A549 (cell line): ENCODE measurements at regions not wholly inside any gene's neighbourhood (a gene's known extent, or its start where the extent isn't known, plus 50 kb on each side); places are given as distances from the start of the nearest gene placed in this dataset.

ENCODE experiments used
- ATAC-seq, 2 experiments: fragments of 200-7000 bp in 1 of 2; fragments of >200 bp in 1 of 2; cut with Nextera tagmentation in 1 of 2; cut with Tn5 transposase in 1 of 2; 3 replicates each; pipeline versions ENCODE4 v1.8.0 to v1.9.1; 2018 to 2020; ENCODE audit warnings: mild to moderate bottlenecking in 1 of 2, moderate library complexity in 1 of 2
- CTCF ChIA-PET: fragments of 300-600 bp; sonication (Branson Sonifier 250); formaldehyde crosslinking; extraction: SDS; loops from one replicate; lab custom pipeline; 2021; ENCODE audit warnings: antibody characterized with exemption, inconsistent platforms; lab: Yijun Ruan, JAX
- POLR2A ChIA-PET: fragments of 350-600 bp; formaldehyde crosslinking; extraction: SDS; loops from one replicate; lab custom pipeline; 2021; ENCODE audit warnings: antibody characterized with exemption, inconsistent platforms; lab: Yijun Ruan, JAX
- DNase-seq, 2 experiments: peaks; one replicate each; pipeline versions ENCODE4 v3.0.0 to v3.0.0-alpha.2; 2011 to 2016; ENCODE audit warnings: low read depth in 1 of 2, low spot score in 1 of 2
- FAIRE-seq: peaks from 2 replicates; lab custom pipeline; 2011; peaks lifted over from hg19 to GRCh38; lab: Jason Lieb, UNC
- H3K27ac ChIP-seq, 2 experiments: fragments of >200 bp; sonication (Bioruptor Twin); formaldehyde crosslinking; 3 replicates each; pipeline ENCODE4 v1.5.1; 2016 to 2017
- H3K4me1 ChIP-seq: fragments of >200 bp; sonication (Bioruptor Twin); formaldehyde crosslinking; 3 replicates; pipeline ENCODE4 v1.6.1; 2016
- H3K4me2 ChIP-seq: fragments of >200 bp; sonication (Bioruptor Twin); formaldehyde crosslinking; 3 replicates; pipeline ENCODE4 v1.6.1; 2016
- H3K4me3 ChIP-seq: fragments of >200 bp; sonication (Bioruptor Twin); formaldehyde crosslinking; 3 replicates; pipeline ENCODE4 v1.5.1; 2016
- H3K9me3 ChIP-seq: fragments of >200 bp; sonication (Bioruptor Twin); formaldehyde crosslinking; 3 replicates; pipeline ENCODE4 v1.6.1; 2016
- CEBPB ChIP-seq, 2 experiments: fragments of >200 bp in 1 of 2; sonication (Bioruptor Twin) in 1 of 2; formaldehyde crosslinking in 1 of 2; IDR thresholded peaks; 2 replicates each; pipeline ENCODE4 v1.6.1; 2012 to 2016
- EHF ChIP-seq: fragments of 250-450 bp; sonication (Bioruptor Pico); IDR thresholded peaks from 2 replicates; pipeline ENCODE4 v1.5.0; 2020; ENCODE audit warnings: mild to moderate bottlenecking
- JUN ChIP-seq, 2 experiments: fragments of >200 bp; sonication (Bioruptor Twin); formaldehyde crosslinking; IDR thresholded peaks; 2 replicates in 1 of 2; 3 replicates in 1 of 2; pipeline ENCODE4 v1.6.1; 2016 to 2017
- MAFK ChIP-seq: fragments of 450-650 bp; IDR thresholded peaks from 2 replicates; pipeline ENCODE4 v1.6.1; 2014; ENCODE audit not compliant: partially characterized antibody
- MAZ ChIP-seq: fragments of 150-350 bp; IDR thresholded peaks from 2 replicates; pipeline ENCODE4 v1.6.1; 2014; ENCODE audit warnings: antibody characterized with exemption, low read depth, low read length, borderline replicate concordance
- NR3C1 ChIP-seq: fragments of >200 bp; sonication (Bioruptor Twin); formaldehyde crosslinking; IDR thresholded peaks from 3 replicates; pipeline ENCODE4 v1.6.1; 2017
- POLR2A ChIP-seq: IDR thresholded peaks from 2 replicates; pipeline ENCODE4 v1.6.1; 2012; ENCODE audit warnings: mild to moderate bottlenecking, low read length
- RARB ChIP-seq: fragments of 250-450 bp; sonication (Bioruptor Pico); IDR thresholded peaks from 2 replicates; pipeline ENCODE4 v1.8.0; 2021; ENCODE audit warnings: mild to moderate bottlenecking, moderate library complexity
- RFX5 ChIP-seq: fragments of 450-650 bp; IDR thresholded peaks from 2 replicates; pipeline ENCODE4 v1.7.1; 2014; ENCODE audit warnings: antibody characterized with exemption, mild to moderate bottlenecking, moderate library complexity
- RNF2 ChIP-seq: fragments of 200-600 bp; sonication (generic); IDR thresholded peaks from 2 replicates; pipeline ENCODE4 v1.6.1; 2016; ENCODE audit warnings: low read depth, mild to moderate bottlenecking, antibody characterized with exemption, moderate library complexity, borderline replicate concordance
- ZSCAN20 ChIP-seq: fragments of 250-450 bp; sonication (Bioruptor Pico); IDR thresholded peaks from 2 replicates; pipeline ENCODE4 v1.8.0; 2022; ENCODE audit warnings: mild to moderate bottlenecking, moderate library complexity
- WGBS: methylation state at CpG from one replicate; pipeline ENCODE4 v1.1.6; 2017; ENCODE audit errors: missing lambda C conversion rate; 5-methylcytosine and 5-hydroxymethylcytosine counted together
- TF ChIP-seq, protein P1 (sequence below): IDR thresholded peaks from 2 replicates; pipeline ENCODE4 v1.6.1; 2012
- TF ChIP-seq, protein P2 (sequence below): fragments of 450-650 bp; IDR thresholded peaks from 2 replicates; pipeline ENCODE4 v1.6.1; 2014; ENCODE audit warnings: antibody characterized with exemption
- TF ChIP-seq, protein P3 (sequence below): fragments of >200 bp; sonication (Bioruptor Twin); formaldehyde crosslinking; IDR thresholded peaks from 3 replicates; pipeline ENCODE4 v1.5.1; 2016

DNA sequence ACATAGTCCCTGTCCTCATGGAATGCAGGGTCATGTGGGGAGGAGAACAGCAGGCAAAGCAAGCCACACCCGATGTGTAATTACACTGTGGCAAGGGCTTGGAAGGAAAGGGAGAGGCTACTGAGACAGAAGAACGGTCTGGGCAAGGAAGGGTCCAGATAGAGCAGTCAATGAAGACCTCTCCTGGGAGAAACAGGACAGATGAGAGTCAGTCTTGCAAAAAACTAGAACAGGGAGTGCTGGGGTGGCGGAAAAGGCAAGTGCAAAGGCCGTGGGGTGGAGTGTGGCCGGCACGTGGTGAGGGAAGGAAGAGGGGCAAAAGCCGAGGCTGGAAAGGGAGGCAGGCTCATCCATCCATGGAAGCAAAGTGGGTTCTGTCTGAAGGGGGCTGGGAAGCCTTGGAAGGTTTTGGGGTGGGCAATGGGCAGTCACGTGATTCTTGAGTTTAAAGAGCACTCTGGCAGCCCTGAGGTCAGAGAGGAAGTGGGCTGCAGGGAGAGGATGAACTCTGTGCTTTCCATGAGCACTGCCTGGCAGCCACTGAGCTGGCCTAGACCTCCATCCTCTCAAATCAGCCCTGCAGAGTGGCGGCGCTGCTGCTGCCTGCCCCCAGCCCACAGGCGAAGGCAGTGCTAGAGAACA, 182.2 kb downstream of the INHBB start:
- CTCF ChIA-PET = interaction anchor here (1.0 kb wide), 1 partner anchor 185 kb away, joined by 3 read pairs; no protein-coding TSS in a partner anchor
- ATAC-seq (no peak), FAIRE-seq (no peak), DNase-seq (no peak)
- Histone ChIP-seq H3K4me1 (peaks cover 4% of the 10 kb centered on the region; the same call in 2 of the 3 replicates), H3K27ac (no peak overlapping the region), H3K9me3 (peaks cover 7% of the 10 kb centered on the region; the same call in 2 of the 3 replicates), H3K4me2 (no peak overlapping the region), H3K4me3 (no peak overlapping the region)
- 52% methylated on average over 11 of the region's 11 CpGs for WGBS
- POLR2A ChIA-PET = no interaction called here
- TF ChIP-seq NR3C1 = no peak
- no peak for TF ChIP-seq MAZ

DNA sequence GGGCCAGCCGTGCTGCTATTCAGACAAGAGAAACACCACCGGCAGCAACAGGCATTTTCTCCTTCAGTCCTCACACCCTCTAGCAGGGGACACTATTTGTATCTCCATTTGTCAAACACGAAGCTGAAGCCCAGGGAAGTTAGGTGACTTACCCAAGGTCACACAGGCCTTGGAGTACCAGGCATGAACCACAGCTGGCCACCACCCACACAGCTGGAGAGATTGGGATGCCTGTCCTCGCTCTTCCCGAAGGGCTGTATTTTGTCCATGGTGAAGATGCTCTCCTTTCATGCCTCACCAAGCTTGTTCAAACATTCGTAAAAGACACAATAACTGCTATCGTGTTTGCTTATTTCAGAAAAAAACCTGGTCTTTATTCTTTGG, 182.7 kb downstream of the INHBB start:
- CTCF ChIA-PET = interaction anchor here (1.0 kb wide), 2 partner anchors 18 to 186 kb away, joined by 3 read pairs; no protein-coding TSS in a partner anchor
- DNase-seq = no peak
- 77% methylated on average over 7 of the region's 7 CpGs for WGBS
- POLR2A ChIA-PET = no interaction called here
- Histone ChIP-seq H3K4me1 (peaks cover 4% of the 10 kb centered on the region; the same call in 2 of the 3 replicates), H3K9me3 (peaks cover 7% of the 10 kb centered on the region; the same call in 2 of the 3 replicates), H3K4me2 (no peak overlapping the region), H3K4me3 (no peak overlapping the region), H3K27ac (no peak overlapping the region)
- TF ChIP-seq ZSCAN20 (CRISPR knock-in tag) (no peak), EHF (CRISPR knock-in tag) (no peak), CEBPB (IDR thresholded peaks at IDR 0.05) (no peak), JUN (IDR thresholded peaks at IDR 0.05) (no peak), RARB (CRISPR knock-in tag) (no peak)
- TF ChIP-seq, protein P1, sequence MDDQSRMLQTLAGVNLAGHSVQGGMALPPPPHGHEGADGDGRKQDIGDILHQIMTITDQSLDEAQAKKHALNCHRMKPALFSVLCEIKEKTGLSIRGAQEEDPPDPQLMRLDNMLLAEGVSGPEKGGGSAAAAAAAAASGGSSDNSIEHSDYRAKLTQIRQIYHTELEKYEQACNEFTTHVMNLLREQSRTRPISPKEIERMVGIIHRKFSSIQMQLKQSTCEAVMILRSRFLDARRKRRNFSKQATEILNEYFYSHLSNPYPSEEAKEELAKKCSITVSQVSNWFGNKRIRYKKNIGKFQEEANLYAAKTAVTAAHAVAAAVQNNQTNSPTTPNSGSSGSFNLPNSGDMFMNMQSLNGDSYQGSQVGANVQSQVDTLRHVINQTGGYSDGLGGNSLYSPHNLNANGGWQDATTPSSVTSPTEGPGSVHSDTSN = no peak
- TF ChIP-seq, protein P2, sequence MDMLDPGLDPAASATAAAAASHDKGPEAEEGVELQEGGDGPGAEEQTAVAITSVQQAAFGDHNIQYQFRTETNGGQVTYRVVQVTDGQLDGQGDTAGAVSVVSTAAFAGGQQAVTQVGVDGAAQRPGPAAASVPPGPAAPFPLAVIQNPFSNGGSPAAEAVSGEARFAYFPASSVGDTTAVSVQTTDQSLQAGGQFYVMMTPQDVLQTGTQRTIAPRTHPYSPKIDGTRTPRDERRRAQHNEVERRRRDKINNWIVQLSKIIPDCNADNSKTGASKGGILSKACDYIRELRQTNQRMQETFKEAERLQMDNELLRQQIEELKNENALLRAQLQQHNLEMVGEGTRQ = no peak
- no peak for ATAC-seq
- no peak for FAIRE-seq

DNA sequence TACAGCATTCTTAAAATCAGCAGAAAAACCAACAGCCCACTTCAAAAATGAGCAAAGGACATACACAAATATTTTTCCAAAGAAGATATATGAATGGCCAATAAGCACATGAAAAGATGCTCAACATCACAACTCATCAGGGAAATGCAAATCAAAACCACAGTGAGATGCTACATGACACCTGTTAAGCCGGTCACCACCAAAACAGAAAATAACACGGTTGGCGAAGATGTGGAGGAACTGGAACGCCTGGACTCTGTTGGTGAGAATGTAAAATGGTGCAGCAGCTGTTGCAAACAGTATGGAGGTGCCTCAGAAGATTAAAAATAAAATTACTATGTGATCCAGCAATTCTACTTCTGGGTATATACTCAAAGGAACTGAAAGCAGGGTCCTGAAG, 184.8 kb downstream of the INHBB start:
- no peak for ATAC-seq
- CTCF ChIA-PET = interaction anchor here (1.2 kb wide), 1 partner anchor 18 kb away, joined by 5 read pairs; no protein-coding TSS in a partner anchor
- 85% methylated on average over 4 of the region's 4 CpGs for WGBS
- POLR2A ChIA-PET = no interaction called here
- no peaks in the 10 kb centered on the region for H3K4me1 ChIP-seq
- TF ChIP-seq EHF (CRISPR knock-in tag) = no peak
- TF ChIP-seq MAFK = no peak
- TF ChIP-seq RNF2 = no peak
- TF ChIP-seq POLR2A = no peak
- no peak for TF ChIP-seq MAZ
- no peak for TF ChIP-seq RARB (CRISPR knock-in tag)
- no peak for TF ChIP-seq RFX5
- TF ChIP-seq, protein P3, sequence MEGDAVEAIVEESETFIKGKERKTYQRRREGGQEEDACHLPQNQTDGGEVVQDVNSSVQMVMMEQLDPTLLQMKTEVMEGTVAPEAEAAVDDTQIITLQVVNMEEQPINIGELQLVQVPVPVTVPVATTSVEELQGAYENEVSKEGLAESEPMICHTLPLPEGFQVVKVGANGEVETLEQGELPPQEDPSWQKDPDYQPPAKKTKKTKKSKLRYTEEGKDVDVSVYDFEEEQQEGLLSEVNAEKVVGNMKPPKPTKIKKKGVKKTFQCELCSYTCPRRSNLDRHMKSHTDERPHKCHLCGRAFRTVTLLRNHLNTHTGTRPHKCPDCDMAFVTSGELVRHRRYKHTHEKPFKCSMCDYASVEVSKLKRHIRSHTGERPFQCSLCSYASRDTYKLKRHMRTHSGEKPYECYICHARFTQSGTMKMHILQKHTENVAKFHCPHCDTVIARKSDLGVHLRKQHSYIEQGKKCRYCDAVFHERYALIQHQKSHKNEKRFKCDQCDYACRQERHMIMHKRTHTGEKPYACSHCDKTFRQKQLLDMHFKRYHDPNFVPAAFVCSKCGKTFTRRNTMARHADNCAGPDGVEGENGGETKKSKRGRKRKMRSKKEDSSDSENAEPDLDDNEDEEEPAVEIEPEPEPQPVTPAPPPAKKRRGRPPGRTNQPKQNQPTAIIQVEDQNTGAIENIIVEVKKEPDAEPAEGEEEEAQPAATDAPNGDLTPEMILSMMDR = no peak
- no peak for TF ChIP-seq ZSCAN20 (CRISPR knock-in tag)
- TF ChIP-seq, protein P1 = no peak
- H3K4me3 ChIP-seq = no peak overlapping the region
- DNase-seq = no peak
- no peak for FAIRE-seq
- H3K4me2 ChIP-seq = no peak overlapping the region
- peaks cover 7% of the 10 kb centered on the region; the same call in 2 of the 3 replicates for H3K9me3 ChIP-seq
- no peak overlapping the region for H3K27ac ChIP-seq
